HK-2 (cell line): ENCODE measurements at regions not wholly inside any gene's neighbourhood (a gene's known extent, or its start where the extent isn't known, plus 50 kb on each side); places are given as distances from the start of the nearest gene placed in this dataset.

Experiments used
- DNase-seq: peaks from one replicate; pipeline ENCODE4 v3.0.0-alpha.2; 2018; ENCODE audit not compliant: unreplicated experiment

DNA sequence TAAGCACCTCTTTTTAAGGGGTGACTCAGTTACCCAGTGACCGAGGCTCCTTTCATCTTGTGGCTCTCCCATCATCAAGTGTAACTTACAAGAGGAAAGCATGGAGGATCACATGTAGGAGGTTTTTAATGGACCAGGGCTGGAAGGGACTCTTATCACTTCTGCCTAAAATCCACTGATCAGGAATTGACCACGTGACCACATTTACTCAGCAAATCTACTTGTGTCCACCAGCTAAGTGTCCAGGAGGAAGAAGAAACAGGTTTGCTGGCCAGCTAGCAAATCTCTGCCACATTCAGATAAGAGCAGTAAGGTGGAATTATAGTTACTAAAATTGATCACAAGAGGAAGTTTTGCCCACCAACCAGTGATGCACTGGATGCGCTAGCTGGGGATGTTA, 486.0 kb downstream of the ENC1 start:
- DNase-seq: no peak

DNA sequence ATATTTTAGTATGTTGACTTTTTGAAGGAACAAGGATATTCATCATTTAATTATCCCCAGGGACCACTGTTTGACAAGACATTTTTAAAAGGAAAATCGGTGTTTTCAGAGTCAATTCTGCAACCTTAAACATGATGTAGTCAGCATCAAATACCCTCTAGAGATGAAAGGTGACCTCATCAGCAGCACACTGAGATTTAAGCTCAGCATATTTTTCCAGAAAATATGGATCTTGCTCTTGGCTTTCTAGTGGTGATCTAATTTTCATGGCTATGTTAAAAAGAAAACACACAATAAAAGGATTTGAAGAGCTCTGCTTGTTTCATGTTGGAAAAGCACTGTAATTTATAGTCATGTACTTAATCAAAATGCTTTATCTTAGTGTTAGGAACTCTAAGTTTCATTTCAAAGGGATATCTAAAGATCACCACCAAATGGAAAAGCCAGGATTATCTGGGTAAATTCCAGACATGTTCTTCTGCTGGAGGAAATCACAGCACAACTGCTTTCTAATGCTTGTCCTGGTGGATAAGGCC, 487.2 kb downstream of the ENC1 start:
- no peak for DNase-seq

DNA sequence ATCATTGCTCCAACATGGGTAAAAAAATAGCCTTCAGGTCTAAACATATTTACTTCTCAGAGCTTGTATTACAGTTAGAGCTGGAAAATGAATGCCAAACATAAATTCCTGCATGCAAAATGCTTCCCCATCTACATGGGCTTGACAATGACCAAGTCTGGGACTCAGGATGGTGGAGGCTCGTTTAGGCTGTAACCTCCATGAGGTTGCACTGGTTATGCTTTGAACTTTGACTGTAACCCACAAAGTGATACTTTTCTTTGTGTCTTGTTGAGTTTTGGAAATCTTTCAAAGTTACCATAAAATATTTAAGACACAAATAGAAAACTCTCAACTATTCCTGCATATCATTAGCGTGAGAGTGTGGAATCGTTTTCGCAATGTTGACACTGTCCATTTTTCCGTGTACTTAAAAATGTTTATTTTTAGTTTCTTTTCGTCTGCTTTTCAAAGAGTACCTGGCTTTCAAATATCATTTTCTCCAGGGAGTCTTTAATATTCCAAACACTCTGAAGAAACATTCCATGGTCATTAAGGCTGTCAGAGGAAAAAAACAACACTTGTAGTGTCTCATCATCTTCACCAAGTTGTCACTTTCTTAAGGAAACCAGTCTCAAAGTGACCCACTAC, 487.8 kb downstream of the ENC1 start:
- DNase-seq: no peak

DNA sequence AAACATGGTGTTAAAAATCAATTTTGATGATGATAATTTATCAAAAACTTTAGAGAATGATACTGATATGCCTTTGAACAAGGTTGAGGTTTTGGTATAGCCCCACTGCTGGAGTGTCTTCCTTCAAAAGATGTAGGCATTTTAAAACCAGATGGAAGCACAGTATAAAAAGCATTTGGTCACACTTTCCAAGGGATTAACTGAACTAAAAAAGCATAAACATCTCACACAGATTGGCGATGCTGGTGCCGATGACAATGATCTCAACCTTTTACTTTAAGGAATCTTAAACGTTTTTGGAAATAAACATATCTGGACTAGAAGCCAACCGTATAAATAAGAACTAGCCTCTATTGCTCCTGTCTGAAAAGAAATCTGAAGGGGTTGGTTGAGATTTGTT, 488.4 kb downstream of the ENC1 start:
- DNase-seq: no peak

DNA sequence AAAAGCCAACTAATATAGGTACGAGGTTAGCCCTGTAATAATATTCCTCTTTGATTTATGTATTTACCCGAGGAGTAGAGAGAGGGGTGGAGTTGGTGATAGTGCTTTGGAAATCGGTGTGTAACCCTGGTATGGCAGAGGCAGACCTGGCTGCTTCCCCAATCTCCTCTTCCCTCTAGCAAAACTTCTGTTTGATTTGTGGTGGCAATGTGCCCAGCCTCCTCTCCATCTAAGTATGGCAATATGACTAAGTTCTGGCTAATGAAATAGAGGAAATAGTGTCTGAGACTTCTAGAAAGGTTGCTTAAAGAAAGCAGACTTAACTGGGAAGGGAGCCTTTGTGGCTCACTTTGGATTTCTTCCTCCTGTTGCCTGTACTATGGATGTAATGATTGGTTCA, 491.1 kb downstream of the ENC1 start:
- no peak for DNase-seq

DNA sequence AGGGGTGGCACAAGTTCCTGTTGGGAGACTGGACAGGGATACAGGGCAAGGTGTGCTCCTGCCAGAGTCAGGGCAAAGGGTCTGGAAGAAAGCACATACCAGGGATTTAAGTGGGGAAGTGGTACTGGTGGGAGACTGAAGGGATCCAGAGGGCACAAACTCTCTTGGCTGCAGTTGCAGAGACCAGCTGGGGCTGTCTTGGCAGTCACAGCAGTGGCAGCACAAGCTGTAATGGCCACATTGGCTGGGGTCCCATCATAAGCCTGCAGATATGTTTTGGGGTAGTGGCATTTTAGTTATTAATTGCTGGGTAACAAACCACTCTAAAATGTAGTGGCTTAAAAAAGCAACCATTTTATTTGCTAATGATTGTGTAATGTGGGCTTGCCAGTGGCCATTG, 492.2 kb downstream of the ENC1 start:
- DNase-seq: no peak

DNA sequence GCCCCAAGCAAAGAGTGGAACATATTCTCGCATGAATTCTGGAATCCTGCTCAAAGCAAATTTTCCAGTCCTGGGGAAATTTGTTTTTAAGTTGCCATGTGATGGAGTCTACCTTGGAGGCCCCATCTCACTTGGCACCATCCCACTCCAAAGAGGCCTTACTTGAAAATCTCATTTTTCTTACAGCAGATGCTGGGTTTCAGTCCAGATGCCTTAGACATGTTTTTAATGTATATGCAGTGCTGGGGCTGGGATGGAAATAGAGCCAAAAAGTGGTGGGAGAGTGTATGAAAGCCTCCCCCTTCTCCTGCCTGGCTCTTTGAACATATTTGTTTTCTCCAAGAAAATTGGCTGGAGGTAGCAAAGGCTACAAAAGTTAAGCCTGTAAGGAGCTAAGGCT, 493.7 kb downstream of the ENC1 start:
- no peak for DNase-seq

DNA sequence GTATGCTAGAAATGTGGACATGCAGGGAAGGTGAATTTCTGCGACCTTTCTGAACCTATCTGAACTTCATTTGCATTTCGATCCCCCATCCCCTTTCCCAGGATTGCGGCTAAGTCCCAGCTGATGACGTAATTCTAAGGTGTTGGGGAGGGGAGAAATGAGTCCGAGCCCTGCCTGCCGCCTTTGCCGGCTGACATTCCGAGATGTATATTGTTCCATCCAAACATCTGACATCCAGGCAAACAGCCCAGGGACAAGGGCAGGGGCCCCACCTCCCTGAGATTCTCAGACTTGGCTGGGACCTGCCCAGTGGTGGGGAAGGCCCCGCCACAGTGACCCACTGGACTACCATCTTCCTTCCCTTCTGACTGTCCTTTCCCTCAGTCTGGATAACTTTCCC, 494.6 kb downstream of the ENC1 start:
- no peak for DNase-seq

DNA sequence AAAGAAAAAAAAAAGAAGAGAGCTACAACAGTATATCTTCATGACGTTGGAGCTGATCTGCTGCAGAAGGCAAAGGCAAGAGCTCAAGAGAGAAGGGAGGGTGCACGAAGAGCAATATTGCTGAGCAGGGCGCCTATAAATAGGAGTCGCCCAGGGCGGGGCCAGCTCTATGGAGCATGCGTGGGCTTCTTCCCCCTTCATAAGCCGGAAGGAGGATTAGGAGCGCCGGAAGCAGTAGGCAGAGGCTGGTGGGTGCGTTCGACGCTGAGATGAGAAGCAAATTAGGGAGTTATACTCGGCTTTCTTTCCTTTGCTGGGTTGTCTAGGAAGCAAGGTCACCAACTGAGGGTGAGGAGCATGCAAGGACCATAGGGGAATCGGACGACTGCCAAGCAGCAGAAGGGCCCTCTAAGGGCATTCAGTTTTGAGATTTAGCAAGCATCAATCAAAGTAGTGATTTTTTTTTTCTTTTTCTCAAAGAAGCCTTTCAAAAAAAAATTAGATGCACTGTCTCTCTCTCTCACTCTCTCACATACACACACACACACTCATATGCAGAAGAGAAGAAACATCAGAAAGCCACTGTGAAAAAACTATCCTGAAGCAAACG, 496.7 kb downstream of the ENC1 start:
- no peak for DNase-seq

DNA sequence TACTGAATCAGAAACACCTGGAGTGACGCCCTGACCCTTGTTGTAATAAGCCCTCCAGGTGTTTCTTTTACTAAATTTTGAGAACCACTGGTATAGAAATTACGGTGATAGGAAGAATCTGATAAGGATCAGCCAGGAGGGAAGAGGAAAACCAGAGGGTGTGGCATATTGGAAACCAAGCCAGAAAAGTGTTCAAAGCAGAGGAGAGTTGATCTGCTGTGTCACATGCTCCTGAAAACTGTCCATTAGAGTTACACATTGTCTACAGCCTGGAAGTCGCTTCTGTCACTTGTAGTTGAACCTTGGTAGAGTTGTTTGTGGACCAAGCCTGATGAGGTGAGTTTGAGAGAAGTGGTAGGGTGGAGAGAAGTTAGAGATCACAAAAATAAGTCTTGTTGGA, 497.4 kb downstream of the ENC1 start:
- no peak for DNase-seq

DNA sequence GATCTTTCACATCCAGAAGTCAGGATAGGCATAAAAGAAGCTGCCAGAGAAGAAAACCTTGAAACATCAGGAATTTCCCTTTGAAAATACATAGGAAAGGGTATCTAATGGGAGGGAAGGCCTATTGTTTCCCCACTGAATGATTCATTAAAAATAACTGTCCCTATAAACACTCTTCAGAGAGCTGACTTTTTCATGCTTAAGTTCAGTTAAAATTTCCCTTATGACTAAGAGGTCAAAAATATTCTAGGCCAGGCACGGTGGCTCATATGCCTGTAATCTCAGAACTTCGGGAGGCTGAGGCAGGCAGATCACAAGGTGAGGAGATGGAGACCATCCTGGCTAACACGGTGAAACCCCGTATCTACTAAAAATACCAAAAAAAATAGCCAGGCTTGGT, 499.5 kb downstream of the ENC1 start:
- DNase-seq: peak; percentile 2

DNA sequence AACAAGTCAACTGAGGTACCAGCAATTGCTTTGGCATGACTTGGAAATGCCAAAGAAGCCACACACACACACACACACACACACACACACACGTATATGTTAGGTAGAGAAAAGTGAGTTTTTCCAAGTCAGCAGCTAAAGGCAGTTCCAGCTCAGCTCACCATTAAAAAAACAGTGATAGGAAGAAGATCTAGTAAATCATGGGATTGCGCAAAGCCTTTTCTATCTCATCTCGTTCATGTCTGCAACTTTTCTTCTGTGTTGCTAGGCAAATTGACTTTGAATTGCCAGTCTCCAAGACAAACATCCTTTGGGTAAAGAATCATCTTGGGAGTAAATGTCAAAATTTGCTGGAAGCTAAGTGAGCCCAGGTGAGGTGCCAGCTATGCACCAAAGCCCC, 500.1 kb downstream of the ENC1 start:
- no peak for DNase-seq

DNA sequence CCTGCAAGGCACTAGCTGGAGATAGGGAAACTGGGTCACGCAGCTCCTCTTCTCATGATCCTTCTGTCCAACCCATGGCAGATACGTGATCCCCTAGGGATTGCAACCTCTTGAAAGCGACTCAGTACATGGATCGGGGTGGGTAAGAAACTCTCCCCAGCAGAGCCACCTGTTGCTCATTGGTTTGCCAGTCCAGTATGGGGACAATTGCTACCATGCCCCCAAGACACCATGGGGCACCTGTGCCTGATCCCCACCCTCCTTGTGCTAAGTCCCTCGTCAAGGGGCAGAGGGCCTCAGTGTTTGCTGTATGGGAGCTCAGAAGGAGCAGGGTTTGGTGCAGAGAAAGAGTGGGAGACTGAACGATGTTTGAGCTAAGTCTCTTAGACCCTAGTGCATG, 500.9 kb downstream of the ENC1 start:
- DNase-seq: no peak

DNA sequence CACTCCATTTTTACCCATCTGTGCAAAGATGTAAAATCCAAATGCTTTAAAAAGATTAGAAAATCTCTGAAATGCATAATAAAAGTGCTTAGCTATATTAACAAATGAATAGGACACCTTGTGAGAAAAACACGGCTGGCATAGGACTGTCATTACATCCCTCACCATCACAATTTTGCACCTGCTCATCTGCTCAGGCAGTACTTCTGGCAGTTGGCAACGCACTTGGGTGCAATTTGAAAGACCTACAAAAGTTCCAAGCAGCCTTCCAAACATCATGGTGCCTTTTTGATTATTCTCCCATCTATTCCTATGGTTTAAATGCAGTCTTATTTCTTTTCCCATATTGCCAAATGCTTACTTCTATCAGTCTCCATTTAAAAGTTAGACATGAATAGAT, 501.8 kb downstream of the ENC1 start:
- no peak for DNase-seq

DNA sequence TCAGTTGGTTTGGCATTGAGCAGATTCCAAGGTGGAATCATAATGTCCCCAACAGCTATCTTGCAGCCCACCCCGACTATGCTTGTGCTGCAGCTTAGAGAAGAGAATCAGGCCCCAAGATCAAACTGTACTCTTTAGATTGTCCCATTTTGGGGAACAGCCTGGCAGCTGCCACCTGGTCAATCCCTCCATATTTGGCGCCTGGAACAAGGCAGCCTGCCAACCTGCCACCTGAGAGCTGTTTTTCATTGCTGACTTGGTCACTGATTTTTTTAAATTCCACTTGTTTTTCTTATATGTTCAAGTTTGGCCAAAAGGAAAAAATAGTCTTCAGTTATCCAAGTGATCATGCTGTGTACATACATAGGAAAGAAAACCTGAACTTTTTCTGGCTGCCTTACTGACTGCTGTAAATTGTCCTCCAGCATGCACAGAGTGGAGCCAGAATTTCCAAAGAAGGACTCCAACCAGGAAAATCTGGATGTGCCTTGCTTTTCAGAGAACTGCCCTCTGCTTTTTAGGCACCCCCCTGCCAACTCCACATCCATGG, 504.2 kb downstream of the ENC1 start:
- DNase-seq: no peak

DNA sequence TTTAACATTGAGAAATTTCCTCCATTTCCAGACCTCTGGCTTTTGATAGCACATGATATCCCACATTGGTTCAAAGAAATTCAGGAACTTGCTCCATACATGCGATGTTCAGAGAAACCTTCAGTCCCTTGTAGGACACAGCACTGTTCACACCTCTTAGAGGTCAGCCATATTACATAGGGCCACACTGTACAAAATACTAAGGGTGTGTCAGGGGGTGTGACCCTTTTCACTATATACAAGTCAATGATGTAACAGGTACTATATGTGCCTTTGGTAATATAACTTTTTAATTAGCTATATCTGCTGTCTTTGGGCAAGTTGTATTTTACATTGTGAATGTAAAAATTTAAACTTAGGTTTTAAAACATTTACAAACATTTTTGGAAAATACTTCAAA, 505.5 kb downstream of the ENC1 start:
- no peak for DNase-seq

DNA sequence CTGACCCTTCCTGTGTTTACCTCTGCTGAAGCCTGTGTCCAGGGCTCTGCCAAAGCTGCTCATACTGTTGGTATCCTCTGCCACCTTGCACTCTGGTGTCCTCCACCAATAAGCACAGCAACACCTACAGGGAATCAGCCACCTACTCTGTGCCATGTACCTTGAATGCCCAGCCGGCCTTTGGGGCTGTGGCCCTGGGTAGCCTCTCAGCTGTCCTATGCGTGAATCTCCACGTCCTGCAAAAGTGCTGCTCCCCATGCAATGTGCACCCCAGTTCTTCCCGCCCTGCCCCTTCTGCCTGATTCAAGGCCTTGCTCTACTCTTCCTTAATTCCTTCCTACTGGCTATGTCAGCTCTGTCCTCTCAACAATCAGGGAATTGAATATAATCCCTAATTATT, 506.5 kb downstream of the ARHGEF28 start:
- no peak for DNase-seq

DNA sequence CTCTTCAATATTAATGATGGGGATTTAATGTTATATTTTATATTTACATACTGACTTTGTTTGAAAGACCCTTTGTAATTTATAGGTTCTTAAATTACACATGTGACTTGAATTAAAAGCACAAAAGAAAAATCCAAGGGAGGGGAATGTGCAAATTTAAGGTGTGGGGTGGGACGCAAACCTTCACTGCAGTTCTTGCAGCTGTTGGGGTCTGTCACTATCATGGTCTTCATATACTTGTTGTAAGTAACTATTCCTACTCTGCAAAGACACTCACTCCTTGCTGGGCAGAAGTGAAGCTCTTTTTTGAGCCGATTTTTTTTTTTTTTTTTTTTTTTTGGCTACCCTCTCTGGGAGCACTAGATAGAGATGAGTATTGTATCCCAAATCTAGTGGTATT, 505.3 kb downstream of the ARHGEF28 start:
- no peak for DNase-seq

DNA sequence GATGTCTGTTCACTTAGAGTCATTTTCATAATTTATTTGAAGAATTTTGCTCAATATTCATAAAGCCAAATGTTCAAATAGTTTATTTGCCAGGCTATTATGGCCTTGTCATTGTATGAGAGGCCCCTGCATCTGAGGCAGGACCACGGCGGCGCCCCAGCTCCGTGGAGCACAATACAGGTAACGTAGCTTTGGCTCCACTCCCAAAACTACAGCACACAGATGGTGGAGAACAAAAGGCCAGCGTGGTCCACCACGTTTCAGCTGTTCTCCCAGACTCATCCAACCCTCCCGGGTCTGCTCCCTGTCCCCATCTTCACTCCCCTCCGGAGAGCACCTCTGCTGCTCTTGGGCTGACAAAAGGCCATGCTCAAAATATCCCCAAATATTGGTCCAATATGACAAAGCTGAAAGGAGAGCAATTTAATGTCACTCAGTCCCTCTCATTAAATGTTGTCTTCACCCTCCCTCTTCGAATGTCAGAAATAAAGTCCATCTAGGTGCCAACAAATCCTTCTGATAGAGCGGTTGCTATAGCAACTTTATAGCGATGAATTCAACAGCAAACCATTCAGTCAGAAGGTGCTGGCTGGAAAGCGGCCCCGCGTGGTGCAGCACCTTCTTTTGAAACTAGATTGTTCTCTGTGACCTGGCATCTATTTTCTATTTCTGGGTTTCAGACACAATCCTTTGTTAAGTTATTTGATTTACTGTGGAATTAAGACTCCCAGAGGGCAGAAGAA, 504.3 kb downstream of the ARHGEF28 start:
- DNase-seq: no peak

DNA sequence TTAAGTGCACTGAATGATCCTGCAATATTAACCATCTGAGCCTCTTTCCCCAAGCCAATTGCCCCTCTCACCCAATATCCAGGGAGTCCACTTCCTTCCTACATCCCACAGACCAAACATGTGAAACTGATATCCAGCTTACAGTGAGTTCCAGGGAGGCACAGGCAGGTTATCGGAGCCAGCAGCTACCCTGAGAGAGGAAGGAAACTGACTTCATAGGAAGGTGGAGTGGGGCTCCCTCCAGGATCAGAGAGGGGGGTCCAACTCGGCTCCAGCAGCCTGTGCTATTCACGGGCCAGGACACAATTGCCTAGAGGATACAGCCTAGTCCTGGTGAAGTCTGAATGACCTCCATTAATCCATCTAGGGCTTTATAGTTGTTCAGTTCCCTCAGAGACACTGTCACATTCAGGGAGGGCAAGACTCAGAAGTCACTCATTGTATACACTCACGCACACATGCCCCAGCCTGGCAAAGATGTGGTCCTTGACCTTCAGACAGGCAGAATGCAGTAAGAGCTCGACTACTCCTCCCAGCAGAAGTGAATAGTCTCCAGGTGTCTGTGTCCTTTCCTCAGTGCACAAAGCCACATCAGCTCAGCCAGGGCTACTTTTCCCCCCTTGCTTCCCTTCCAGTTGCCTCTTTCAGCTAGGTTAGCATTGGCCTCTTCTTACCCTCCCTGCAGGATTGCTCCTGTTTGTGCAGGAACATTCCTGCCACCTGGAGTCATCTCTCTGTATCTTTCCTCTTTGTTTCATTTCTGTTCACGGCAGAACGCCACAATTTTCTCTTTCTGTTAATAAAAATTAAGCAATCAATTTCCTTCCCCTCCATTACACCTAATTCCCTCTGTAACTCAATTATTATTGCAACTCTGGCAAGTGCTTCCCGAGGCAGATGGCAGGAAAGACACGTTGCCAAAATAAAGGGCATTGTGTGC, 501.7 kb downstream of the ARHGEF28 start:
- no peak for DNase-seq

DNA sequence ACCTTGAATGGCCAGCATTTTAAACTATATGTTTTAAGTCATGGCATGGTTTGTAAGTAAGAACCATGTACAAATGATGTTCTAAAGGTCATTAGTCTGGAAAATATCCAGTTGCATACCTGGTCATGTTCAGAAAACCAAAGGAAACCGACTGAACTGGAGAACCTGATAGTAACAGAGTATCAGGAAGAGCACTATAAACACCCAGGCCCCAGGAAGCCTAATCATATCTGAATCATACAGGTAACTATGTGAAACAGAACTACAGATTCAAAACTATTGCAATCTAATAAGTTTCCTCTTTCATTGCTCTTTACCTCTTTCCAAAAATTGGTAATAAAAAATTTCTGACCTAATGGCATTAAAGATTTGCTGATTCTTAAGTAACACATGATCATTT, 500.3 kb downstream of the ARHGEF28 start:
- DNase-seq: no peak

DNA sequence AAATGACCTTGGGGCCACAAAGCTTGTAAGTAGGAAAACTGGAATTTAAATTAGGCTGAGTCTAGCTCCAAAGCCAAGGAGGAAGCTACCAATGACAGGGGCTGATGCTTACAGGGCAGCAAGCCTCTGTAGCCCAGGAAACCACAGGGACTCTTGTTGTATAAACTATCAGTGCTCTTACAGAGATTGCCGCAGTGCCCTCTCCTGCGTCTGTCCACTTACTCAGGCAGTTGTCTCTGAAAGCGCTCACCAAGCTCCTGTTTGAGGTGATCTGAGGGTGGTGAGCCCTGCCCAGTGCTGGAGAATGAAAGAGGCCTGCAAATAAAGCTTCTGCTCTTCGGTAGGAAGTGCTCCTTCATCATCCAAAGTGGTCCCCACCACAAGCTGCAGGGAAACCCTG, 498.8 kb downstream of the ARHGEF28 start:
- no peak for DNase-seq
